ENCODE measurements at regions not wholly inside any gene's neighbourhood (a gene's known extent, or its start where the extent isn't known, plus 50 kb on each side); places are given as distances from the start of the nearest gene placed in this dataset.

GRCh38 chr5:17148481-17148880 is 69.0 kb upstream of the BASP1 start:
- TF ChIP-seq EZH2 (IDR thresholded peaks at IDR 0.05; ENCODE audit: insufficient read depth, poor library complexity, severe bottlenecking) (no peak), EZH2phosphoT487 (IDR thresholded peaks at IDR 0.05; ENCODE audit: insufficient read depth, low read depth) (no peak)

All from GM23248 (cell line).